ENCODE measurements at regions not wholly inside any gene's neighbourhood (a gene's known extent, or its start where the extent isn't known, plus 50 kb on each side); places are given as distances from the start of the nearest gene placed in this dataset.

DNA sequence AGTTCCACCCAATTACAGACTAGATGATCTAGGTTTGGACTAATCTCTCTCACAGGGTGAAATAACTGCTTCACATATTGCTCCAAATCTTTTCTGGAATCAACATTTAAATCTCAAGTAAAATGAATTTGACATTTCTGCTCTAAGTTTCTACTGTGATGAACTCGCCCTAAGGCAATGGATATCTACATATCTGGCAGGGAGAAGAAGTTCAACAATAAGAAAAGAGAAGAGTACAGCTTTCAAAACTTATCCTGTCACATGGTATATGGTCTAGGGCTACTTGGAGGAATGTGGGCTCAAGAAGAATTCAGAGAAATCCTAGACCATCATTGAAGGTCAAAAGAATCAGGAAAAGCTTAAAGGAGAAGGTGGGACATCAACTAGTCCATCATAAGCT lies 440.2 kb downstream of the MBD2 start:
- TF ChIP-seq EZH2 (IDR thresholded peaks at IDR 0.05), result no peak
- no peak for TF ChIP-seq POLR2AphosphoS5 (IDR thresholded peaks at IDR 0.05; ENCODE audit: borderline replicate concordance, low read depth, low read length)
- TF ChIP-seq FOXP2 (optimal IDR thresholded peaks at IDR 0.05; ENCODE audit: control extremely low read depth, extremely low read length, insufficient read depth), result no peak
